GM23248 (cell line): ENCODE measurements at regions not wholly inside any gene's neighbourhood (a gene's known extent, or its start where the extent isn't known, plus 50 kb on each side); places are given as distances from the start of the nearest gene placed in this dataset.

ENCODE experiments used
- EZH2 ChIP-seq: fragments of 200-600 bp; sonication (generic); IDR thresholded peaks from 2 replicates; pipeline ENCODE4 v1.6.1; 2018; ENCODE audit warnings: antibody characterized with exemption, mild to moderate bottlenecking; ENCODE audit not compliant: insufficient read depth, poor library complexity, severe bottlenecking
- EZH2phosphoT487 ChIP-seq: fragments of 200-600 bp; sonication (generic); IDR thresholded peaks from 2 replicates; pipeline ENCODE4 v1.6.1; 2018; ENCODE audit warnings: antibody characterized with exemption, moderate library complexity, mild to moderate bottlenecking, low read depth; ENCODE audit not compliant: insufficient read depth

DNA sequence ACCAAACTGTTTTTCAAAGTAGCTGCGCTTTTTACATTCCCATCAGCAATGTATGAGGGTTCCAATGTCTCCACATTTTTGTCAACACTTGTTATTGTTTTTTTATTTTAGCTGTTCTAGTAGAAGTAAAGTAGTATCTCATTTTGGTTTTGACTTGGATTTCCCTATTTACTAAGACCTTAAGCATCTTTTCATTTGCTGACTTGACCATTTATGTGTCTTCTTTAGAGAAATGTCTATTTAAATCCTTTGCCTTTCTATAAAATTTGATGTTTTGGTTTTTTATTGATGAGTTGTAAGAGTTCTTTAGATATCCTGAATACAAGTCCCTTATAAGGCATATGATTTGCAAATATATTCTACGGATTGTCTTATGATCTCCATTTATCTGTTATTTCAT, 110.6 kb downstream of the CD164 start:
- TF ChIP-seq EZH2phosphoT487 (no peak), EZH2 (no peak)
